WI38 (cell line): ENCODE measurements at regions not wholly inside any gene's neighbourhood (a gene's known extent, or its start where the extent isn't known, plus 50 kb on each side); places are given as distances from the start of the nearest gene placed in this dataset.

Source experiments
- H3K4me3 ChIP-seq: 2 replicates; pipeline ENCODE4 v1.5.1; 2011; ENCODE audit warnings: low read depth, mild to moderate bottlenecking, control low read depth, low read length
- CTCF ChIP-seq: IDR thresholded peaks from 2 replicates; pipeline ENCODE4 v1.5.1; 2012; ENCODE audit warnings: low read depth, mild to moderate bottlenecking, control low read depth, low read length

DNA sequence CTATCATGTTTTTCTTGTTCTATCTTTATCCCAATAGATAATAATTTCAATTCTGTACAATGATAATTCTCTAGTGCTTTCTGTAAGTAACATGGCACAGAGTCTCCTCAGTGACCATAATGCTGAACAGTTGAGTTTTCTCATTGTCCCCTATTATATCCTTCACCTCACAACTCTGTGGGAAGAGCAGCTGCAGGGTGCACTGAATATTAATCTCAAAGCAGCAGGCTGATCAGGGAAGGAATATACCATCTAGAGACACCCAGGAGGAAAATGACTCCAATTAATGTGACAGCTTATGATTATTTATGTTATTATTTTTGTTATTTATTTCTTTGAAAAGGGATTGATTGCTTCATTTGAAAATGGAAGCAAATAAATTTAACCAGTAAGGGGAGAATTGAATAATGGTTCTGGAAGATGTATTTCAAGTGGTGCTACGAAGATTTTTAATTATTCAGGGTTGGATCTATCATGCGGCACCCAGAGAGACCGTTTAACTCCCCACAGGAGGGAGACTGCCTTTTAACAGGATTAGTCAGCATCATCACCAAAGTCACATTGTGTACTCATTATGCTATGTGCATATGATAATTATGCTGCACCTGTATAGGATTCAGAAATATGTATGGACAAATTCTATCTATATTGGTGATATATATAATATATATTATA lies 1015.7 kb upstream of the GOT2 start:
- no peak overlapping the region for H3K4me3 ChIP-seq
- no peak for TF ChIP-seq CTCF

GRCh38 chr16:59748531-59748930 lies 1014.4 kb upstream of the GOT2 start:
- TF ChIP-seq CTCF, result no peak
- H3K4me3 ChIP-seq, result no peak overlapping the region

DNA sequence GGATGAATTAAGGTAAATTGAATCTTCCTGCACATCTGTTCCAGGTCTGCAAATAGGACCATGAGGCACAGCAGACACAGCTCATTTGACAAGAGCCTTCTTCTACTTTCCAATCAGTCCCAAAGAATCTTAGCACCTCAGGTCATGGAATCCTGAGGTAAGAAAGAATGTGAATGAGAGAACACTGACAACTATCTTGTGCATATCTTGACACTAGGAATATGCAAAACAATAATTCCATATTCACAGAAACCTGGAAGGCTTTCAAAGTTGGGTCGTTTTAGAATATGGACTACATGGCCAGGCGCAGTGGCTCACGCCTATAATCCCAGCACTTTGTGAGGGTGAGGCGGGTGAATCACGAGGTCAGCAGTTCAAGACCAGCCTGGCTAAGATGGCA lies 1009.4 kb upstream of the GOT2 start:
- H3K4me3 ChIP-seq, result no peak overlapping the region
- no peak for TF ChIP-seq CTCF

DNA sequence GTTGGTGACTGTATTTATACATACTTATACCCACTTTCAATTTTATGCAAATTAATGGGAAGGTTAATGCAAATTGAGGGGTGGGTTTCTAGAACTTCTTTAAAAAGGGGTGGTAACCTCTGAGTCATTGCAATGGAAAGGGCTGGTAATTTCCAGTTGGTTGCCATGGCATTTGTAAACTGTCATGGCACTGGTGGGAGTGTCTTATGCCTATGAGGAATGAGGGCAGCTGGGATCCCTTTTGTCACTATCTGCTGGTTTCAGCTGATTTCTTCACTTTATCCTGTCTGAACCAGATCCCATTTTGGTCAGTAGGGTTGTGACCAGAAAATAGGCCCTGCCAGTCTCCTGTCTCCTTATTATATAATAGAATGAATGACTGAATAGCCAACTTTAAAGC lies 1006.7 kb upstream of the GOT2 start:
- TF ChIP-seq CTCF, result no peak
- H3K4me3 ChIP-seq, result no peak overlapping the region

DNA sequence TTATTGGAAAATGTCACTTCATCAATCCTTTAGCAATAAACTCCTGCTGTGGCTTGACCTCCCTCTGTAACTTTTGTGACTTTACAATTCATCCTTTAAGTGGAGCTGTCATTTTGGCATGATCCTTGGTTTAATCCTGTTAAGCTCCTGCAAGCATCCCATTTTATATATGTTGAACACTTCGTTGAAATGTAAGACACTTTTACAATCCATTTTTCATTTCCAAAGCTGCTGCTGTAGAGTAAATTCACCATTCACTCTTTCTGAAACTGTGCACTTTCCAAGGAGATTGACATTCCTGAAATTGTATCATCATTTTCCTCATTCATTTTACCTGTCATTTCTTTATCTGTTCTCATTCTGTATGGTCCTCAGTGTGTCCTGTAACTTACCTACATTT lies 1003.2 kb upstream of the GOT2 start:
- TF ChIP-seq CTCF, result no peak
- H3K4me3 ChIP-seq, result no peak overlapping the region

DNA sequence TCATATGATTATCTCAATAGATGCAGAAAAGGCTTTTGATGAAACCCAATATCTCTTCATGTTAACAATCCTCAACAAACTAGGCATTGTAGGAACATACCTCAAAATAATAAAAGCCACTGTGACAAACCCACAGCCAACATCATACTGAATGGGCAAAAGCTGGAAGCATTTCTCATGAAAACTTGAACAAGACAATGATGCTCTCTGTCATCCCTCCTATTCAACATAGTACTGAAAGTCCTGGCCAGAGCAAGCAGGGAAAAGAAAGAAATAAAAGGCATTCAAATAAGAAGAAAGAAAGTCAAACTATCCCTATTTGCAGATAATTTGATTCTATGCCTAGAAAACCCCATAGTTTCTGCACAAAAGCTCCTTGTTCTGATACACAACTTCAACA lies 999.2 kb upstream of the GOT2 start:
- no peak overlapping the region for H3K4me3 ChIP-seq
- no peak for TF ChIP-seq CTCF

GRCh38 chr16:59729613-59730012 lies 995.5 kb upstream of the GOT2 start:
- H3K4me3 ChIP-seq, result no peak overlapping the region
- no peak for TF ChIP-seq CTCF
